Activated naive CD4-positive, alpha-beta T cell treated with anti-CD3 and anti-CD28 coated beads, Interleukin-2, amount 10 ng/mL, durations not matched to agents 7 days and 5 days (primary cell): ENCODE measurements at regions not wholly inside any gene's neighbourhood (a gene's known extent, or its start where the extent isn't known, plus 50 kb on each side); places are given as distances from the start of the nearest gene placed in this dataset.

Source experiments
- CTCF ChIA-PET: fragments of 350-600 bp; sonication (Branson Sonifier 250); formaldehyde crosslinking; loops from one replicate; lab custom pipeline; 2021; ENCODE audit warnings: antibody characterized with exemption; lab: Charles Lee
- DNase-seq: peaks from one replicate; pipeline ENCODE4 v3.0.0-alpha.2; 2020
- H3K27ac Mint-ChIP-seq: one replicate; pipeline ENCODE4 v1.8.0; 2021; ENCODE audit warnings: mild to moderate bottlenecking, moderate library complexity, mixed read lengths
- H3K27me3 Mint-ChIP-seq: one replicate; pipeline ENCODE4 v1.8.0; 2021; ENCODE audit warnings: mild to moderate bottlenecking, mixed read lengths
- H3K36me3 Mint-ChIP-seq: one replicate; pipeline ENCODE4 v1.8.0; 2021; ENCODE audit warnings: mixed read lengths
- H3K4me1 Mint-ChIP-seq: one replicate; pipeline ENCODE4 v1.8.0; 2021; ENCODE audit warnings: mixed read lengths
- H3K4me3 Mint-ChIP-seq: one replicate; pipeline ENCODE4 v1.8.0; 2021; ENCODE audit warnings: mild to moderate bottlenecking, moderate library complexity, mixed read lengths
- H3K9me3 Mint-ChIP-seq: one replicate; pipeline ENCODE4 v1.8.0; 2021; ENCODE audit warnings: mixed read lengths

- no peak overlapping the region for H3K4me3 Mint-ChIP-seq
- H3K4me1 Mint-ChIP-seq: no peaks in the 10 kb centered on the region
- no peaks in the 10 kb centered on the region for H3K36me3 Mint-ChIP-seq
- no peaks in the 10 kb centered on the region for H3K27me3 Mint-ChIP-seq
- no peak for DNase-seq
- CTCF ChIA-PET: no interaction called here
- H3K27ac Mint-ChIP-seq: no peak overlapping the region
- H3K9me3 Mint-ChIP-seq: no peaks in the 10 kb centered on the region
Measured at GRCh38 chr4:35965300-35965699, 279.0 kb downstream of the ARAP2 start.

GRCh38 chr4:35966566-35966965 is 277.7 kb downstream of the ARAP2 start:
- DNase-seq: no peak
- H3K9me3 Mint-ChIP-seq: no peaks in the 10 kb centered on the region
- H3K27me3 Mint-ChIP-seq: no peaks in the 10 kb centered on the region
- H3K27ac Mint-ChIP-seq: no peak overlapping the region
- no peaks in the 10 kb centered on the region for H3K36me3 Mint-ChIP-seq
- CTCF ChIA-PET: no interaction called here
- no peak overlapping the region for H3K4me3 Mint-ChIP-seq
- no peaks in the 10 kb centered on the region for H3K4me1 Mint-ChIP-seq

GRCh38 chr4:35970366-35970960 is 273.9 kb downstream of the ARAP2 start:
- no peak for DNase-seq
- CTCF ChIA-PET: no interaction called here
- no peaks in the 10 kb centered on the region for H3K9me3 Mint-ChIP-seq
- H3K27ac Mint-ChIP-seq: no peak overlapping the region
- H3K27me3 Mint-ChIP-seq: no peaks in the 10 kb centered on the region
- H3K4me3 Mint-ChIP-seq: no peak overlapping the region
- H3K4me1 Mint-ChIP-seq: no peaks in the 10 kb centered on the region
- H3K36me3 Mint-ChIP-seq: no peaks in the 10 kb centered on the region

GRCh38 chr4:35972814-35973213 is 271.5 kb downstream of the ARAP2 start:
- DNase-seq: no peak
- no peaks in the 10 kb centered on the region for H3K4me1 Mint-ChIP-seq
- no peak overlapping the region for H3K27ac Mint-ChIP-seq
- H3K4me3 Mint-ChIP-seq: no peak overlapping the region
- no peaks in the 10 kb centered on the region for H3K27me3 Mint-ChIP-seq
- CTCF ChIA-PET: no interaction called here
- H3K9me3 Mint-ChIP-seq: no peaks in the 10 kb centered on the region
- H3K36me3 Mint-ChIP-seq: no peaks in the 10 kb centered on the region

- no peaks in the 10 kb centered on the region for H3K36me3 Mint-ChIP-seq
- H3K4me1 Mint-ChIP-seq: no peaks in the 10 kb centered on the region
- CTCF ChIA-PET: no interaction called here
- DNase-seq: no peak
- no peak overlapping the region for H3K27ac Mint-ChIP-seq
- H3K4me3 Mint-ChIP-seq: no peak overlapping the region
- no peaks in the 10 kb centered on the region for H3K27me3 Mint-ChIP-seq
- no peaks in the 10 kb centered on the region for H3K9me3 Mint-ChIP-seq
Measured at GRCh38 chr4:35975617-35976355, 268.5 kb downstream of the ARAP2 start.

- Mint-ChIP-seq H3K27ac (no peak overlapping the region), H3K9me3 (no peaks in the 10 kb centered on the region), H3K4me1 (peaks cover 4% of the 10 kb centered on the region), H3K27me3 (no peaks in the 10 kb centered on the region), H3K4me3 (no peak overlapping the region), H3K36me3 (no peaks in the 10 kb centered on the region)
- CTCF ChIA-PET: no interaction called here
- no peak for DNase-seq
Measured at GRCh38 chr4:35978551-35978950, 265.8 kb downstream of the ARAP2 start.

GRCh38 chr4:35982318-35982717 is 262.0 kb downstream of the ARAP2 start:
- peaks cover 2% of the 10 kb centered on the region for H3K9me3 Mint-ChIP-seq
- DNase-seq: no peak
- H3K27me3 Mint-ChIP-seq: no peaks in the 10 kb centered on the region
- peaks cover 4% of the 10 kb centered on the region for H3K4me1 Mint-ChIP-seq
- CTCF ChIA-PET: no interaction called here
- H3K4me3 Mint-ChIP-seq: no peak overlapping the region
- H3K36me3 Mint-ChIP-seq: no peaks in the 10 kb centered on the region
- no peak overlapping the region for H3K27ac Mint-ChIP-seq

GRCh38 chr4:35986537-35986936 is 257.8 kb downstream of the ARAP2 start:
- no peak overlapping the region for H3K27ac Mint-ChIP-seq
- H3K27me3 Mint-ChIP-seq: no peaks in the 10 kb centered on the region
- DNase-seq: no peak
- H3K4me3 Mint-ChIP-seq: no peak overlapping the region
- peaks cover under 1% of the 10 kb centered on the region for H3K4me1 Mint-ChIP-seq
- CTCF ChIA-PET: no interaction called here
- H3K36me3 Mint-ChIP-seq: no peaks in the 10 kb centered on the region
- peaks cover 2% of the 10 kb centered on the region for H3K9me3 Mint-ChIP-seq

GRCh38 chr4:35993606-35994005 is 250.7 kb downstream of the ARAP2 start:
- CTCF ChIA-PET: no interaction called here

GRCh38 chr4:36000941-36001557 is 243.3 kb downstream of the ARAP2 start:
- Mint-ChIP-seq H3K36me3 (no peaks in the 10 kb centered on the region), H3K4me3 (no peak overlapping the region), H3K9me3 (no peaks in the 10 kb centered on the region), H3K27ac (no peak overlapping the region), H3K27me3 (no peaks in the 10 kb centered on the region), H3K4me1 (no peaks in the 10 kb centered on the region)
- no peak for DNase-seq
- CTCF ChIA-PET: no interaction called here

More at GRCh38 chr4:35993606-35994005, 250.7 kb downstream of the ARAP2 start:
- no peaks in the 10 kb centered on the region for H3K27me3 Mint-ChIP-seq
- DNase-seq: no peak
- no peaks in the 10 kb centered on the region for H3K4me1 Mint-ChIP-seq
- H3K4me3 Mint-ChIP-seq: no peak overlapping the region
- H3K27ac Mint-ChIP-seq: no peak overlapping the region
- H3K36me3 Mint-ChIP-seq: no peaks in the 10 kb centered on the region
- no peaks in the 10 kb centered on the region for H3K9me3 Mint-ChIP-seq

GRCh38 chr4:36003051-36003450 is 241.3 kb downstream of the ARAP2 start:
- DNase-seq: no peak
- Mint-ChIP-seq H3K27ac (no peak overlapping the region), H3K4me1 (no peaks in the 10 kb centered on the region), H3K36me3 (no peaks in the 10 kb centered on the region), H3K27me3 (no peaks in the 10 kb centered on the region), H3K4me3 (no peak overlapping the region), H3K9me3 (no peaks in the 10 kb centered on the region)
- CTCF ChIA-PET: no interaction called here

- H3K36me3 Mint-ChIP-seq: no peaks in the 10 kb centered on the region
- H3K9me3 Mint-ChIP-seq: no peaks in the 10 kb centered on the region
- H3K4me1 Mint-ChIP-seq: no peaks in the 10 kb centered on the region
- CTCF ChIA-PET: no interaction called here
- no peak overlapping the region for H3K4me3 Mint-ChIP-seq
- DNase-seq: no peak
- no peaks in the 10 kb centered on the region for H3K27me3 Mint-ChIP-seq
- H3K27ac Mint-ChIP-seq: no peak overlapping the region
Measured at GRCh38 chr4:36004204-36004851, 240.0 kb downstream of the ARAP2 start.

GRCh38 chr4:36006226-36006625 is 238.1 kb downstream of the ARAP2 start:
- CTCF ChIA-PET: no interaction called here
- Mint-ChIP-seq H3K4me1 (no peaks in the 10 kb centered on the region), H3K4me3 (no peak overlapping the region), H3K27ac (no peak overlapping the region), H3K36me3 (no peaks in the 10 kb centered on the region), H3K27me3 (no peaks in the 10 kb centered on the region), H3K9me3 (no peaks in the 10 kb centered on the region)
- no peak for DNase-seq

- no peaks in the 10 kb centered on the region for H3K36me3 Mint-ChIP-seq
- no peak overlapping the region for H3K4me3 Mint-ChIP-seq
- DNase-seq: no peak
- CTCF ChIA-PET: no interaction called here
- peaks cover 4% of the 10 kb centered on the region for H3K27me3 Mint-ChIP-seq
- H3K4me1 Mint-ChIP-seq: no peaks in the 10 kb centered on the region
- no peaks in the 10 kb centered on the region for H3K9me3 Mint-ChIP-seq
- no peak overlapping the region for H3K27ac Mint-ChIP-seq
Measured at GRCh38 chr4:36010397-36010929, 233.9 kb downstream of the ARAP2 start.
